ENCODE measurements at regions not wholly inside any gene's neighbourhood (a gene's known extent, or its start where the extent isn't known, plus 50 kb on each side); places are given as distances from the start of the nearest gene placed in this dataset.
"Not testable (repeated sequence)": the region's sequence is repeated elsewhere in the genome, so short reads cannot be mapped to it uniquely, and the experiment has no call there.

DNA sequence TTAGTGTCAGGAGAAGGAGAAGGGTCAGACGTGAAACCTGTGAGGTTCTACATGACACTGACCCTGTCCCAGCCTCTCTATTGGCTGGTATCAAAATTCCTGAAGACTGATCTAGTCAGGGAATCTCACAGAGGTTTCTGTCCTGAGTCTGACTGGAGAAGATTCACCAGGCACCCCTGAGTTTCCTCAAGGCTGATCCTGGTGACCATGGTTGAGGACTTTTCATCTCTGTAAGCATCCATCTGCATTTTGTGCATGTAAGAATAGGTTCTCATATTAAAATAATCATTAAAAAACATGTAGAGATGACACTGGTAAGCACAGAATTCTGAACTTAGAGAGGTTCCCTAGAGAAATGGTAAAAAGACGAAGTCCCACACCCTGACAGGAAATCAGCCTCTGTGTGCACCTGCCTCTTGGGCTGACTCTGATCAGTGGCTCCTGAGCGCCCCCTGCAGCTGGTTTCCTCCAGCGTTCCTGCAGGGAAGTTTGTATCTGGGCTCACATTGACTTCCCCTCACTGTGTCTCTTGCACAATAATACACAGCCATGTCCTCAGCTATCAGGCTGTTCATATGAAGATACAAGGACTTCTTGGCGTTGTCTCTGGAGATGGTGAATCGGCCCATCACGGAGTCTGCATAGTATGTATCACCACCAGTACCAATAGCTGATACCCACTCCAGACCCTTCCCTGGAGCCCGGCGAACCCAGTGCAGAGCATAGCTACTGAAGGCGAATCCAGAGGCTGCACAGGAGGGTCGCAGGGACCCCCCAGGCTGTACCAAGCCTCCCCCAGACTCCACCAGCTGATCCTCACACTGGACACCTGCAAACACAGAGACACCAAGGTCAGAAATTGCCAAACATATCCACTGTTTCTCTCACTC, 991.9 kb downstream of the TMEM121 start:
- TF ChIP-seq, protein P1, sequence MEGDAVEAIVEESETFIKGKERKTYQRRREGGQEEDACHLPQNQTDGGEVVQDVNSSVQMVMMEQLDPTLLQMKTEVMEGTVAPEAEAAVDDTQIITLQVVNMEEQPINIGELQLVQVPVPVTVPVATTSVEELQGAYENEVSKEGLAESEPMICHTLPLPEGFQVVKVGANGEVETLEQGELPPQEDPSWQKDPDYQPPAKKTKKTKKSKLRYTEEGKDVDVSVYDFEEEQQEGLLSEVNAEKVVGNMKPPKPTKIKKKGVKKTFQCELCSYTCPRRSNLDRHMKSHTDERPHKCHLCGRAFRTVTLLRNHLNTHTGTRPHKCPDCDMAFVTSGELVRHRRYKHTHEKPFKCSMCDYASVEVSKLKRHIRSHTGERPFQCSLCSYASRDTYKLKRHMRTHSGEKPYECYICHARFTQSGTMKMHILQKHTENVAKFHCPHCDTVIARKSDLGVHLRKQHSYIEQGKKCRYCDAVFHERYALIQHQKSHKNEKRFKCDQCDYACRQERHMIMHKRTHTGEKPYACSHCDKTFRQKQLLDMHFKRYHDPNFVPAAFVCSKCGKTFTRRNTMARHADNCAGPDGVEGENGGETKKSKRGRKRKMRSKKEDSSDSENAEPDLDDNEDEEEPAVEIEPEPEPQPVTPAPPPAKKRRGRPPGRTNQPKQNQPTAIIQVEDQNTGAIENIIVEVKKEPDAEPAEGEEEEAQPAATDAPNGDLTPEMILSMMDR (IDR thresholded peaks at IDR 0.05; ENCODE audit: low read depth, low read length), result no peak
- no peak for DNase-seq (ENCODE audit: extremely low read depth, low read depth)

DNA sequence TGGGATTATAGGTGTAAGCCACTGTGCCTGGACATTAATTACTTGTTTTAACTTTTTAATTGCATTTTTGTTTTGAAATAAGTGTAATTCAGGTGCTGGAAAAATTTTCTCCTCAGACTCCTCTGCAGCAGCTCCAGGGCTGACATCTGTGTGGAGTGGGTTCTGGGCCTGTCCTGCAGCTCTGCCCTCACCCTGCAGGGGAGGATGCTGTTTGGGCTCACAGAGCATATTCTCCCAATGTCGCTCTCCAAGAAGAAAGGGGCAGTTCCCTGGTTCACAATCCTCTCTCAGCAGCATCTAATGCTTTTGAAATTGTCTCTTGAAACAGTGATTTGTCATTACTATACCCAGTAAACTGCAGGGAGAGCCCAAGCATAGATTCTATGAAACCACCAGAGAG, 995.7 kb downstream of the TMEM121 start:
- DNase-seq (ENCODE audit: extremely low read depth, low read depth), result not testable (repeated sequence)

DNA sequence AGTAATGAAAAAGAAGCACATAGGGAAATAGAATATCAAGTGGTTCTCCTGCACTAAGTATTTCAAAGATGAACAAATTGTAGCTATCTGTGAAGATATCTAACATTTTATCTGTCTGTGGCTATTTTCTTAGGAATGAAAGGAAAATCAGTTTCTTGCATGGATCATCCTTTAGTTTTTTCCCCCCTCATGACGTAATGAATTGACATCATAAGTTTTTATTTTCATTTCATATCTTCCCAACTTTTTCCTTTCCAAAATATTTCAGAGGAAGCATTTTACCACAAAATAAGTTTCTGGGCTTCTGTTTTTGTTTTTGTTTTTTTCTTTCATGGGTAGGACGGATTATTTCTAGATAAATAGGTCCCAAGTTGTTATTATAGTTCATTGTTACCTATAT, 996.6 kb downstream of the TMEM121 start:
- TF ChIP-seq, protein P1 (IDR thresholded peaks at IDR 0.05; ENCODE audit: low read depth, low read length), result no peak
- no peak for DNase-seq (ENCODE audit: extremely low read depth, low read depth)

DNA sequence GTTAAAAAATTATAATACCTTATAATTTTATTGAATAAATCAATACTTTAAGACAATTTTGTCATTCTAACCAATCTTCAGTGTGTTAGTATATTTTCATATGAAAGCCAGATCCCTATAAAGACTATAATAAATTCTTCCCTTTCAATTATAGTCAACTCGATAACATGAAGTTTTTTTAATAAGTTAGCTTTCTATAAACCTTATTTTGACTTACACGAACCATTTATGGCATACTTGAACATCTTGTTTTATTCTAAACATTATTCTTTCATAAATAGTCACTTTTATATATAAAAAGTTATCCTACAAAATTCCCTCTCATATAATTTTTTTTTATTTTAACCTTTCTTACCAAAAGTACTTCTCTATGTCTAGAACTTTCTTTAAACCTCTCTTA, 1002.3 kb downstream of the TMEM121 start:
- DNase-seq (ENCODE audit: extremely low read depth, low read depth), result no peak

DNA sequence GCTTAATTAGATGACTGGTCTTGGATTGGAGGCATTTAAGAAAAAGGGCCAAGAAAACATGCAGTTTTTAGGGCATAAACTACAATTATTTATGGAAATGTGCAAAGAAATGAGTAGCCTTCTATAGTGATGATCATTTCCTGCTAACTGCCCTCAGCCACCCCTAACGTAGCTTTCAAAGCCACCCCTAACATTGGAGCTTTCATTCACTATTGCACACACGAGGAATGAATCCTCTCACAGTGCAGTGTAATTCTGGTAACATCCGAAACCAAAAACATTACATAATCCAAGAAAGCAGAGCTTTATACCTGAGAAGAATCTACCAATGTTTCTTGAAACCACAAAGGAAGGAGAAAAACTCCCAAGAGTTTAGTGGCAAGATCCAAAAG, 1003.6 kb downstream of the TMEM121 start:
- TF ChIP-seq, protein P1 (IDR thresholded peaks at IDR 0.05; ENCODE audit: low read depth, low read length), result no peak

More for the DNA sequence above, 1002.3 kb downstream of the TMEM121 start:
- TF ChIP-seq, protein P1 (IDR thresholded peaks at IDR 0.05; ENCODE audit: low read depth, low read length), result no peak

DNA sequence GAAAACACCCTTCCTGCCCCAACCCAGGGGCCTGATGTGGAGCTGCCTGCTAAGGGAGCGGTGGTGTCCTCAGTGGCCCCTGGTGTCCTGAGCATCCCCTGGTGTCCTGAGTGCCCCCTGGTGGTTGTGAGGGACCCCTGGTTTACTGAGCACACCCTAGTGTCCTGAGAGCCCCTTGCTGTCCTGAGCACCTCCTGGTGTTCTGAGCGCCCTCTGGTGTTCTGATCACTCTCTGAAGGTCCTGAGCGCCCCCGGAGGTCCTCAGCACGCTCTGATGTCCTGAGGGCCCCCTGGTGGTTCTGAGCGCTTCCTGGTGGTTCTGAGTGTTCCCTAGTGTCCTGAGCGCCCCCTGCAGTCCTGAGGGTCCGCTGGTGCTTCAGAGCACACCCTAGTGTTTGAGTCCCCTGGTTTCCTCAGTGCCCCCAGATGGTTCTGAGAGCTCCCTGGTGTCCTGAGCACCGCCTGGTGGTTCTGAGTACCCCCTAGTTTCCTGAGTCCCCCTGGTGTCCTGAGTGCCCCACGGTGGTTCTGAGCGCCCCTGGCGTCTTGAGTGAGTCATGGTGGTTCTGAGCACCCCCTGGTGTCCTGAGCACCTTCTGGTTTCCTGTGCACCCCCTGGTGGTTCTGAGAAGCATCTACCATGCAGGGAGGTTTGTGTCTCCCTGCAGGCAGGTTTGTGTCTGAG, 1004.2 kb downstream of the TMEM121 start:
- DNase-seq (ENCODE audit: extremely low read depth, low read depth), result no peak
- TF ChIP-seq, protein P1 (IDR thresholded peaks at IDR 0.05; ENCODE audit: low read depth, low read length), result no peak

More for the DNA sequence above, 1003.6 kb downstream of the TMEM121 start:
- DNase-seq (ENCODE audit: extremely low read depth, low read depth), result no peak

DNA sequence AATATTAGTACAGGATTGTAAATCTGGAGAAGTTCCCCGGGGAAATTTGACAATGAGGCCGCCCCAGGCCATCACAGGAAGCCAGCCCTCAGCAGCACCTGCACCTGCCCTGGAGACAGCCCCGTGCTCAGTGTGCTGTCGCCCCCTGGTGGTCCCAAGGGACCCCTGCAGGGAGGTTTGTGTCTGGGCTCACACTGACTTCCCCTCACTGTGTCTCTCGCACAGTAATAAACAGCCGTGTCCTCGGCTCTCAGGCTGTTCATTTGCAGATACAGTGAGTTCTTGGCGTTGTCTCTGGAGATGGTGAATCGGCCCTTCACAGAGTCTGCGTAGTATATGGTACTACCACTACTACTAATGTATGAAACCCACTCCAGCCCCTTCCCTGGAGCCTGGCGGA, 1011.2 kb downstream of the TMEM121 start:
- not testable (repeated sequence) for DNase-seq (ENCODE audit: extremely low read depth, low read depth)

DNA sequence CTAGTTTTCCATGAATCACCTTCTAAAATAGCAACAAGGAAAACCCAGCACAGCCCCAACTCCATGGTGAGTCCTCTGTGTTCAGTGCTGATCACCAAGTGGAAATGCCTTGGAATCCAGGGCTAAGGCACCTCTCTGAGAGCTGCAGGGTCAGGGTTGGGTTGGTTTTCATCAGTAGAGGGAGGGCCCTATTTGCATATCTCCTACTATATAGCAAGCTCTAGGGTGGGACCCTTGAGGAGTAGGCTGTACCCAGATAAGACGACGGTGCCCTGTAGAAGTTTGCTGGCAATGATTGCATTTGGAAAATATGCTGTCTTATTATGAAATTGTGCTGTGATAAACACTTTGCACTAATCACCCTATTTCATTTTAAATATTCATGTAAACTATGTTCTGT, 1011.8 kb downstream of the TMEM121 start:
- TF ChIP-seq, protein P1 (IDR thresholded peaks at IDR 0.05; ENCODE audit: low read depth, low read length), result no peak
- DNase-seq (ENCODE audit: extremely low read depth, low read depth), result no peak
